ENCODE measurements at regions not wholly inside any gene's neighbourhood (a gene's known extent, or its start where the extent isn't known, plus 50 kb on each side); places are given as distances from the start of the nearest gene placed in this dataset.

DNA sequence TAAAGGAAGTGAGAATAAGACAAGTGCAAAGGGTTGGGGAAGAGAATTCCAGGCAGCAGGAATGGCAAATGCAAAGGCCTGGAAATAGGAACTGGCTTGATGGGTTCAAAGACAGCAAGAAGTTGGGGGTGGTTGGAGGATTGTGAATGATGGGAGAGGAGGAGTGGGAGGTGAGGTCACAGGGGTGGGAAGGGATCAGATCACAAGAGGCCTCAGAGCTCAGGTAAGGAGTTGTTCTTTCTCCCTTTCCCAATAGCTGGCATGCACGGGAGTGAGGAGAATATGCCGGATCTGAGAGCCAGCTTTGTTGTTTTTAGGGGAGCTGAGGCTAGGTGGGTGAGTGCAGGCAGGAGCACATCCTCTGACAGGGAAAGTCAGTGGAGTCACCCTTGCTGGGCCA, 94.0 kb upstream of the RAB3GAP2 start (continued):
- TF ChIP-seq BACH1 (IDR thresholded peaks at IDR 0.05; ENCODE audit: low read length) (no peak), SP4 (IDR thresholded peaks at IDR 0.05; ENCODE audit: low read length) (no peak), TCF12 (IDR thresholded peaks at IDR 0.05; ENCODE audit: low read depth, low read length) (no peak), POU5F1 (IDR thresholded peaks at IDR 0.05; ENCODE audit: low read depth, low read length) (no peak)
- TF ChIP-seq, protein P1, sequence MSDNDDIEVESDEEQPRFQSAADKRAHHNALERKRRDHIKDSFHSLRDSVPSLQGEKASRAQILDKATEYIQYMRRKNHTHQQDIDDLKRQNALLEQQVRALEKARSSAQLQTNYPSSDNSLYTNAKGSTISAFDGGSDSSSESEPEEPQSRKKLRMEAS (IDR thresholded peaks at IDR 0.05) = no peak

Measured in H1 (cell line).